ENCODE measurements at regions not wholly inside any gene's neighbourhood (a gene's known extent, or its start where the extent isn't known, plus 50 kb on each side); places are given as distances from the start of the nearest gene placed in this dataset.
"Not testable (repeated sequence)": the region's sequence is repeated elsewhere in the genome, so short reads cannot be mapped to it uniquely, and the experiment has no call there.

GRCh38 chr3:102374863-102375634, 59.8 kb upstream of the ZPLD1 start:
- Mint-ChIP-seq H3K27ac (no peak overlapping the region), H3K4me3 (no peak overlapping the region), H3K9me3 (ENCODE audit: low read depth) (no peaks in the 10 kb centered on the region), H3K27me3 (peaks cover 7% of the 10 kb centered on the region), H3K36me3 (no peaks in the 10 kb centered on the region), H3K4me1 (ENCODE audit: low read depth) (no peaks in the 10 kb centered on the region)

- H3K9me3 Mint-ChIP-seq (ENCODE audit: low read depth), result no peaks in the 10 kb centered on the region
- no peak overlapping the region for H3K27ac Mint-ChIP-seq
- no peak overlapping the region for H3K4me3 Mint-ChIP-seq
- no peaks in the 10 kb centered on the region for H3K4me1 Mint-ChIP-seq (ENCODE audit: low read depth)
- peaks cover 4% of the 10 kb centered on the region for H3K27me3 Mint-ChIP-seq
- no peaks in the 10 kb centered on the region for H3K36me3 Mint-ChIP-seq
Measured at GRCh38 chr3:102378216-102378615, 56.6 kb upstream of the ZPLD1 start.

- not testable (repeated sequence) for H3K36me3 Mint-ChIP-seq; H3K4me1 Mint-ChIP-seq (ENCODE audit: low read depth); H3K27me3 Mint-ChIP-seq; H3K4me3 Mint-ChIP-seq; H3K27ac Mint-ChIP-seq; H3K9me3 Mint-ChIP-seq (ENCODE audit: low read depth)
Measured at GRCh38 chr3:102382201-102382600, 52.6 kb upstream of the ZPLD1 start.
